Activated T-cell treated with anti-CD3 and anti-CD28 coated beads, Interleukin-2, amount 50 U/mL, for 48 hours (primary cell): ENCODE measurements at regions not wholly inside any gene's neighbourhood (a gene's known extent, or its start where the extent isn't known, plus 50 kb on each side); places are given as distances from the start of the nearest gene placed in this dataset.
"Not testable (repeated sequence)": the region's sequence is repeated elsewhere in the genome, so short reads cannot be mapped to it uniquely, and the experiment has no call there.

Experiments
- DNase-seq, 2 experiments: peaks; one replicate each; pipeline ENCODE4 v3.0.0-alpha.2; 2020

DNA sequence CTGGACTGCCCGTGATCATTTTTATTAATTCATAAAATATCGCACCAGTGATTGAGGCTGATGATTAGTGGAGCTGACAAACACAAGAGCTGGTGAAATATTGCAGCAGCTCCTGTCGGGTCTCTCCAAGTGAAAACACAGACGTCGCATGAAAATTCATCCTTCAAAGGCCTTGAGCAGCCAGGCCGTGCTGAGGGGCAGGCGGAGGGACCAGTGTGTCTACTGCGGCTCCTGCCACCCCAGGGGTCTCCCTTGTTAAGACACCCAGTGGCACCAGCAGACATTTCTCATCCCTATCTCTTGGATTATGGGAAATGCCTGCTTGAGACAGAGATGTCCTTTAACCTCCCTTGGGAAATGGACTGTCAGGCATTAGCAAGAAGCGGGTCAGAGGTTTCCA, 289.4 kb upstream of the TLE3 start:
- DNase-seq = no peak

DNA sequence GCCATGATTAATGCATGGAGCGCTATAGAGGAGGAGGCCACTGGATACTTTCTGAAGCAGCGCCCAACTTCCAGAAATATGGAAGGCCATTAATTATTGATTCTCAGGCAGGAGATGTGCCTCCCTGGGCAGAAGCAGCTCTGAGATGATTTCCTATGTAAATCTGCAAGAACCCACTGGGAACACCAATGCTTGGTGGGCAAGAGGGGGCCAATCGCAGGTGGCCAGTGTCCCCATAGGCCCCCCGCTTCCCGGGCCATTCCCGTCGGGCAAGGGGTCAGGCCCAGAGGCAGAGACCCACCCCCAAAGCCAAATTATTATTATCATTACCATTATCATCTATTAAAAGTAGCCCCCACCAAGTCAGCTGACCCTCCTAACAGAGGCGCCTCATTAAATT, 288.0 kb upstream of the TLE3 start:
- DNase-seq = no peak

DNA sequence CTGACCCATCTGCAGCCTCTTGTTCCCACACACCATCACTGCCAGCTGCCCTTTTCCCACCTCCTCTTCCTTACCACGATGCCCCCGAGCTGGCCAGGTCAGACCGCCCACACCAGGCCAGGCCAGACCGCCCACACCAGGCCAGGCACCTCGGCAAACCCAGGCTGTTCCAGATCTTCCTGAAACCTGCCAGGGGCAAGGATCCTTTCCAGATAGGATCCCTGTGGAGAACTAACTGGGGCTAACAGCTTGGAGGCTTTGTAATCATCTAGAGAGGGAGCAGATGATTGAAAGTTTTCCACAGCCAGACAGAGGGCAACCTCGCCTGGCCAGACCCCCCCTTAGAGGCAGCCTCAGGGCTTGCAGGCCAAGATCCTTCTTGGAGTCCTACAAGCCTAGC, 287.3 kb upstream of the TLE3 start:
- DNase-seq = peak in 1 of 2 experiments; percentile 10

DNA sequence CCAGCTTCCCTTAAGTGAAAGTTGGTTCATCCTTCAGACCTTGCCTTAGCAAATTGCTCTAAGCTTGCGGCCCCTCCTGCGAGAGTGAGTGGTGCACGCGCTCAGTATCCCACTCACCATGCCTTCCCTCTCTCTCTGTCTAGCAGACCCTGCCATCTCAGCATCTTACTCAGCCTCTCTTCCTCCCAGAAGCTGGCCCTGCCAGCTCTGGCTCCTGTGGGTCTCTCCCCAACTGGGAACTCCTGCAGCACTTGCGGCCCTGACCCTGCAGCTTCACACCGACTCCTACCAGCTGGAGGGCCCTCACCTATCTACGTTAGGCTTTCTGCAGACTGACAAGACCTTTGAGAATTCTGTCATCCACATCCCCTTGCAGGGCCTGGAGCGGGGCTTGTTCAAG, 286.1 kb upstream of the TLE3 start:
- peak in 1 of 2 experiments; percentile 6 for DNase-seq

DNA sequence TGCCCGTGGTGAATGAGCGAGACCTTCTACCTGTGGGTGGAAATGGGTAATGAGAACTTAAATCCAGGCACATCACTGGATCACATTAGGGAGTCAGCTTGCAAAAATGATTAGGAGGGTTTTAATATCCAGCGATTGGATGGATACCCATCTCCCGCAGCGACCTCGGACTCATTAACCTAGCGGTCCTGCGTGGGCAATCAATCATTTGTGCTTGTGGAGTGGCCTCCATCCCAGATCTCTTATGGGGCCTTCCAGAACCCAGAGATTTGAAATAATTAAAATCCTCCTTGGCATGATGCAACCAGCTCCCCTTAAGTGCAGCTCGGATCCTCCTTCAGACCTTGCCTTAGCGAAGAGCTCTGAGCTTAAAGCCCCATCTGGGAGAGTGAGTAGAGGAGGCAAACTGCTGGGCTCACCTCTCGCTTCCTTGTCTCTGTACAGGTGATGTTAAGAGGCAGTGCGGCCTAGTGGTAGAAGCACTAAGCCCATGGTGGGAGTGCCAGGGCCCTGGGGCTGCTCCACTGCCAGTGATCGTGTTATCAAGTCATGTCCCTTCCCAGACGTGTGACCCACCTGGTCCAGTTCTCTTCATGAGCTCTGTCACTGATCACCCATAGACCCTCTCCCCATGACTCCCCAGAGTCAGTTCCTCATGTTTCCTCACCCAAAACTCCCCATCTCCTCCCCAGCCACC, 285.2 kb upstream of the TLE3 start:
- DNase-seq = peak in 1 of 2 experiments; percentile 7

DNA sequence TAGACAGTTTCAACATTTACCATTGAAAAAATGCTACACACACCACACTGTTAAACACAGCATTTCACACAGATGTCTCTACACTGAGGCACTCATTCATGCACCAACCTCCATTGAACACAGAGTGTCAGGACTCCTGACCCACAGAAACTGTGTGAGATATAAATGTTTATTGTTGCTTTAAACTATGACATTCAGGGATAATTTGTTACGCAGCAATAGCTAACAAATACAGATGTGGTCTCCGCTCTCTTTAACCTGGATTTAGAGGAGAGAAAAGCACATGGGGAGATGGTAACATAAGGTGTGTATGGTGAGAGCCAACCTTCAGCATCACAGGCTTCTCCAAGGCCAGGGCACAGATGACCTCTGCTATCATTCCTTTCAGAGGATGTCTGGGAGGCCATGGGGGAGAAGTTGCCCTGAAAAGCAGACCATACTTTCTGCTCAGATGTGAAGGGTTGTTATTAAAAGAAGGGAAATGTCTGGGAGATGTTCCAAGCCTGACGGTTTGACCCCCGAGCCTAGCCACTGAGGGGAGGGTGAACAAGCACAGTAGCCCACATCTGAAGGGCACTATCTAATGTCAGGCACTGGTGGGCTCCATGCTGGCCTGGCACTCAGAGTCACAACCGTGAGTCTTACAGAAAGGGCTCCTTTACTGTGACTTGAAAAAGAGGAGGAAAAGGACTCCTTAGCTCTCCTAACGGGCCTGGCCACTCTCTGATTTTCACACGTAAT, 284.5 kb upstream of the TLE3 start:
- peak in 1 of 2 experiments; percentile 2 for DNase-seq

DNA sequence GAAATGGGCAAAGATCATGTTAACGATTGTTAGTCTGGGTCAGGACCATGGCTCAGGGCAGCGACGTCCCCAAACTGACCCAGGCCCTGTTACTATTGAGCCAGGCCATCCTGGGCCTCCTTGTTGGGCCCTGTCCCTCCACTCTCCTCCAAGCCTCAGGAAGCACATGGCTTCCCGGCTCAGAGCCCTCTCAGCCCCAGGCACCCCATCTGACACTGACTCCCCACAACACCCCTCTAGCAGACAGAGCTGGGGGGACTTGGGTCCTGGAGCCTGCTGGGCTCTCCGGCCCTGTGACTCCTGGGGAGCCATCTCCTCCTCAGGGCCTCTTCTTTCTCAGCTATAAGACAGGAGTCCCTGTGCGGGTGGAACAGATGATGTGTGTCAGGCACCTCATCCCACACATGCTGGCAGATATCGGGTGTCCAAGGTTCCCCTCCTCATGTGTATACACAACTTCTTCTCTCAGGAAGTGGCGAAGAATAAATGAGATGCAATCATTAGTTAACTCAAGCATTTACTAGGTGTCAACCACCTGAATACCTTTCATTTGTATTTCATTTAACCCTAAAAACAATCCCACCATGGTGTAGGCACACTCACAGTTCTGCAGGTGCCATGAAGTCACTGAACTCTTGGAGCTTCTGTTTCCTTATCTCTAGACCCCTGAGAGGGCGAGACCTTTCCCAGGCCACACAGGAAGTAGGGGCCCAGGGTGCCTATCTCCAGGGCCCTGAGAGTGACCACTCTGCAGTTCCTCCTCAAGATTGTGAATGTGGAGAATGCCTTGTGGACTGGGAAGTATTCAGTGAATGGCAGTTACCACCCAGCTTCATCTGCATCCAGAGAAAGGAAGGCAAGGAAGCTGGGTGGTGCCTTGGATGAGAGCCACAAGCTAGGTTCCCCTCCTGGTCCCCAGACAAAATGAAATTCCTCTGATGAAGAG, 282.5 kb upstream of the TLE3 start:
- DNase-seq = peak; percentile 3 to 5

DNA sequence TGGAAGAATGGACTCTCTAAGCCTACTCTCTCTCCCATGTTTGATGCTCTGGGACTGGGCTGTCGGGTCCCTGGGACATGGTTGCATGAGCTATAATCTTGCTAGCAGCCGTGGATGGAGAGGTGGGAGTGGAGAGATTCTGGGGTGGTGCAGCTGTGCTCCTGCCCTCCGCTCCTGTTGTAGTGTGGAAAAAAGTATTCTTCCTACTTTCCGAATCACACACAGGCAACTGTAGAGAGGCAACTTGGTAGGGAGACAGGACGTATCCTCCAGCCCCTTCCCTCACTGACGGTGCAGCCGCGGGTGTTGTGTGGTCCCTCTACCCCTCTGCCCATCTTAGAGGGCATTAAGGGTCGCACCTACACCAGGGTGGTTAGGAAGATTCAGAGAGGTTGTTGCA, 281.4 kb upstream of the TLE3 start:
- peak; percentile 1 to 6 for DNase-seq

DNA sequence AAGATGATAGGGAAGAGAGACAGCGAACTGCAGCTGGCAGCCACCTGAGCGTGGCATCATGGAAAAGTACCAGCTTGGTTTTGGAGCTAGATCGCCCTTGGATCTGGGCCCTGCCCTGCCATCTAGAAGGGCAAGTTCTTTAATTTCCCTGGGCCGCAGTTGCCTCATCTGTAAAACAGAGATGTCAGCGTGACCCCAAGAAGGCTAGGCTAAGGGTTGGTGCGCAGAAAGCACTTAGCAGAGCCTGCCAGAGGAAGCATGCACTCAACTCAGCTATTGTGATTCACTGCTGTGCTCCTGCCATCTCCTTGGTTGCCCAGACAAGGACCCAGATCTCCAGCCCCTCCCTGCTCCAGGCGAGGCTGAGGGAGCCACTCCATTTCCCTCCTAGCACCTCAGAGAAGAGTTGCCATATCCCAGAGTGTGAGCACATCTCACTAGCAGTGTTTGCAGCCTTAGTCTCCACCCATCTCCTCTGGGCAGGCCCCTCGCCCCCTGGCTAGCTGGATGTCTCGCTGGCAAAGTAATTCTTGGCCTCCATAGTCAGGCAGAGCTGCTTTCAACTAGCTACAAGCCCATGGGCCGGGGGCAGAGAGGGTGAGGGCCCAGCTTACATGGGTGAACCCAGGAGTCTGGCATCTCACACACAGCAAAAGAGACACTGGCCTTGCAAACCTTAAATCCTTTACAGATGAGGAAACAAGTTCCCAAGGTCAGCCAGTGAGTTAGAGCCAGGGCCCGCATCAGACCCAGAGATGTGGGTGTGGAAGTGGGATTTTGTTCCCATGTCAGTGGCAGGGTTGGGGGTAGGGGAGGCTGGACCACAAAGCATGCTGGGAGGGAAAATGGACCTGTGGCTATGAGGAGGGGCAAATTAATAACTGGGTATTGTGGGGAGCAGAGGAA, 280.7 kb upstream of the TLE3 start:
- DNase-seq = peak; percentile 7 to 13

DNA sequence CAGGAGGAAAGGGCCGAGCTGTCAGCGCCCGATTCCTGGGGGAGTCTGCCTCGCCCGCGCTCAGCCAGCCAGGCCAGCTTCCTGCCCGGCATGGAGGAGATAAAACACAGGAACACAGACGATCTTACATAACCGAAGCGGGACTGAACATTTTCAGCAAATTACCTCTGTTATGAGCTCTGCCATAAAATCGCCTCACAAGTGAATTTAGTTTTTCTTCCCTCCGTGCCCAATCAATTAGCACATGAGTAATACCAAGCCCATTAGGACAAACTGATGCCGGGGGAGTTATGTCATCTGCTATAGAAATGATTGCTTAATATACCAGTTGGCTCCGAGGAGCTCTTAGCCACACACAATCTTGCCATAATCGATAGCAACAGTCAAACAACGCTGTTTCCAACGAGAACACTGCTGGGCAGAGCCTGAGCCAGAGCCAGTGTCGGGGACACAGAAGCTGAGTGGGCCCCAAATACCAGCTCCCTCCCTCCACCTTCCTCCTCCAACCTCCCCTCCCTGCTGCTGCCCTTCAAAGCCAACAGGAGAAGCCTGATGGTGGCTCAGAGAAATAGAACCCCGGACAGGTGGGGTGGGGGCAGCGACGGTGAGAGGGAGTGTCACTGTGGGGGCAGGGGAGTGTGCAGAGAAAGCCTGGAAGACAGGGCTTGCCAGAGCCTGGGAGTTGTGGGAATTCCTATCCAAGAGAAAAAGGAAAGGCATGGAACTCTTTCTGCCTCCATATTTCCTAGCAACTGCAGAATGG, 279.4 kb upstream of the TLE3 start:
- peak; percentile 8 to 10 for DNase-seq

DNA sequence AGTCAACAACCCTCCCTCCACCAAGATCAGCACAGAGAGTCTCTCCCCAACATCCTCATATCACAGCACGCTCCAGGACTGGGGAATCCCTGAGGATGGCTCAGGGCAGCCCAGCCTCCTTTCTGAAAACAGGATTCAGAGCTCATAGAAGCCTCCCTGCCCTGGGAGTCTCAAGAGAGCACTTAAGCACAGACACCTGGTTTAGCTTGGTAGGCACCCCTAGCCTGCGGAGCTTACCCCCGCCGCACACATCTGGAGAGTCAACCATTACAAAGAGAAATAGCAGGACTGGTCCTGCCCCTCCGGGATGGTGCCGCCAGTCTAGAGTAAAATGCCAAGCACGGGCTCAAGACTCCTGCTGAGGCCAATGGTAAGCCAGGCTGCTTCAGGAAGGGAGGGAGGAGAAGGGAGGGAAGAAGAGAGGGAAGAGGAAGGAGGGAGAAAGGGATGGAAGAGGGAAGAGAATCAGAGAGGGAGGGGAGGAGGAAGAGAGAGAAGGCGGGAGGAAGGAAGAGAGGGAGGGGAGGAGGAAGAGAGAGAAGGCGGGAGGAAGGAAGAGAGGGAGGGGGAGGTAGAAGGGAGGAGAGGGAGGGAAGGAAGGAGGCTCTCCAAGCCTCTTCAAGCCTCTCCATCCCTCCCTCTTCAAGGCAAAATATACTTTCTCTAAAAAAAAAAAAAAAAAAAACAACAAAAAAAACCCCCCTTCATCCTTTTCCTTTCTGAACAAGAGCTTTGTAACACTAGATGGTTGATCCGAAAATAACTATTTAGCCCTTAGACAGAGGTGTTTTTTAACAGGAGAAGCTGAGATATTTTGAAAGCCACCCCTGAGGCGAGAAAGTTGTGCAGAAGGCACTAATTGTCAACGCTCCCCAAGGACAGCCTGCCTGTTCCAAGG, 278.6 kb upstream of the TLE3 start:
- peak; percentile 7 to 11 for DNase-seq

DNA sequence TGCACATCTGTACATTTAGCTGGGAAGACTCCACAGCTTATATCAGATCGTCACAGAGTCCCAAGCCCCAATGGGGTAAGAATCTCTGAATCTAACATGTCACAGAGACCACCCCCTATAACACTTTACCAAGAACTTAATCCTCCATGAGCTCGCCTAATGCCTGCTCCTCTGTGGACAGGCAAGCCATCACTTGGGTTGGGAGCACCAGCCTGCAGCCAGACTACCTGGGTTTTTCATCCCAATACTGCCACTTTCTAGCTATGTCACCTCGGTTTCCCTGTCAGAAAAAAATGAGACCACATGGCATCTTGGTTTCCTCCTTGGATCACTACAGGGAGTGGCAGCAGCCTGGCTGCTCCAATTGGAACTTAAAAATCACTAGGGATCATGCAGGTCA, 277.9 kb upstream of the TLE3 start:
- DNase-seq = no peak

DNA sequence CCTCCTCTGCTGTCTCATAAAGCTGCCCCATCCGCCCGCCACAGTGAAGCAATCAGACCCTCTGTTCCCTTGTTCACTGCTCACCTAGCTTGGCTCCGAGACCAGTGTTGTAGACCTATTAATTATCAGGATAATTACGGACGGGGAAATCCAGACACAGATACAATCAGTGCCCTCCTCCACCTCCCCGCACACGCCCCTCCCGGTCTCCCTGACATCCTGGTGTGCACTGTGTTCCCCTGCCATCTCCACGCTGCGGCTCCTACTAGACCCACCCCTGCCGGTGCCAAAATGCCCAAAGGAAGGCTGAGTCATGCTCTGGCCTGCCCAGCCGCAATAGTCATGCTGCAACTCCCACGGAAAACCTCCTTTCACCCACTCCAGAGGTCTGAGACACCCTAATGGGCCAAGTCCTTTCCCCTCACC, 277.3 kb upstream of the TLE3 start:
- DNase-seq = peak; percentile 6 to 7

DNA sequence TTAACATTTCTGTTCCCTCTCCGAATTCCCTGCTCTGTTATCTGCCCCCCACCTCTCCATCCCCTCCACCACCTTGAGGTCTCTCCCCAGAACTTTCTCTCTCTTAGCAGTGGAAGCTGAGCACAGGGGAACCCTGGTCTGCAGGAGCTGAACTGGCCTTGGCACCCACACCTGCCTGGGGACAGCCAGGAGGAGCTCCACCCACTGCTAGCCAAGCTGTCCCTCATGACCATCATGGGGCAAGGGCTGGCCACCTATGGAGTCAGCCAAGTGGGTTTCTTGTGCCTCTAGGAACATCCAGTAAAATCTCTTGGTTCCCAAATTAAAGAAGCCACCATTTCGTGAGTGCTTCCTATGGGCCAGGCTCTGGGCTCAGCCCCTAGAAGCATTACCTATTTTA, 276.4 kb upstream of the TLE3 start:
- peak; percentile 3 to 11 for DNase-seq

DNA sequence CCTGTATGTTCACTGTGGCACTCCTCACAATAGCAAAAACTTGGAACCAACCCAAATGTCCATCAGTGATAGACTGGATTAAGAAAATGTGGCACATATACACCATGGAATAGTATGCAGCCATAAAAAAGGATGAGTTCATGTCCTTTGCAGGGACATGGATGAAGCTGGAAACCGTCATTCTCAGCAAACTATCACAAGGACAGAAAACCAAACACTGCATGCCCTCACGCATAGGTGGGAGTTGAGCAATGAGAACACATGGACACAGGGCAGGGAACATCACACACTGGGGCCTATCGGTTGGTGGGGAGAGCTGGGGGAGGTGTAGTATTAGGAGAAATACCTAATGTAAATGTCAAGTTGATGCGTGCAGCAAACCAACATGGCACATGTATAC, 275.7 kb upstream of the TLE3 start:
- not testable (repeated sequence) for DNase-seq

DNA sequence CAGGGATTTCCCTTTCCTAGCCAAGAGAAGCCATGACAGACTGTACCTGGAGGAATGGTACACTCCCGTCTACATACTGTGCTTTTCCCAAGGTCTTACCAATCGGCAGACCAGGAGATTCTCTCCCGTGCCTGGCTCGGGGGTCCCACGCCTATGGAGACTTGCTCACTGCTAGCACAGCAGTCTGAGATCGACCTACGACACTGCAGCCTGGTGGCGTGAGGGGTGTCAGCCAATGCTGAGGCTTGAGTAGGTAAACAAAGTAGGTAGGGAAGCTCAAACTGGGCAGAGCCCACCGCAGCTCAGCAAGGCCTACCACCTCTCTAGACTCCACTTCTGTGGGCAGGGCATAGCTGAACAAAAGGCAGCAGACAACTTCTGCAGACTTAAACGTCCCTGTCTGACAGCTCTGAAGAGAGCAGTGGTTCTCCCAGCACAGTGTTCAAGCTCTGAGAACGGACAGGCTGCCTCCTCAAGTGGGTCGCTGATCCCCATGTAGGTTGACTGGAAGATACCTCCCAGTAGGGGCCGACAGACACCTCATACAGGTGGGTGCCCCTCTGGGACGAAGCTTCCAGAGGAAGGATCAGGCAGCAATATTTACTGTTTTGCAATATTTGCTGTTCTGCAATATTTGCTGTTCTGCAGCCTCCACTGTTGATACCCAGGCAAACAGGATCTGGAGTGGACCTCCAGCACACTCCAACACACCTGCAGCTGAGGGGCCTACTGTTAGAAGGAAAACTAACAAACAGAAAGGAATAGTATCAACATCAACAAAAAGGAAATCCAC, 270.4 kb upstream of the TLE3 start:
- DNase-seq = peak in 1 of 2 experiments; percentile 8

DNA sequence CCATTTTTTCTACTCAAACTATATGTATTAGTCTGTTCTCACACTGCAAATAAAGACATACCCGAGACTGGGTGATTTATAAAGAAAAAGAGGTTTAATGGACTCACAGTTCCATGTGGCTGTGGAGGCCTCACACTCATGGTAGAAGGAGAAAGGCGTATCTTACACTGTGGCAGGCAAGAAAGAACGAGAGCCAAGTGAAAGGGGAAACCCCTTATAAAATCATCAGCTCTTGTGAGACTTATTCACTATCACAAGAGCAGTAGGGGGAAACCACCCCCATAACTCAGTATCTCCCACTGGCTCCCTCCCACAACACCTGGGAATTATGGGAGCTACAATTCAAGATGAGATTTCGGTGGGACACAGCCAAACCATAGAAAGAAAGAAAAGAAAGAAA, 266.3 kb upstream of the TLE3 start:
- DNase-seq = not testable (repeated sequence)

DNA sequence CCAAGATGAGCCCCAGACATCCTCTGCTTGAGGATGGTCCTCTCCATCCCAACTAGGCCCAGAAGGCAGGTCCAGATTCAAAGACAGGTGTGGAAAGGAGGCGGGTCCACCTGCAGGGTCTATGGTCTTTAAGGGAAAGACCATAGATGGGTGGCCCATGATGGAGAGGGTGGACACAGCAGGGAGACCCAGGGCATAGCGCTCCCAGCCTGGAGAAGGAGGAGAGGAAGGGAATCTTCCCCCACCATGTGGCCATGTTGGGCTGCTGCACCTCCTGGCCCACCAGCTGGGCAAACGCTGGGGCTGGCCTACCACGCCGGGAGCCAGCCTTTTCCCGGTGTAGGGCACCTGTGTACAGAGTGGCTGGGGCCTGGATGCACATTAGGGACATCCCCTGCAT, 265.2 kb upstream of the TLE3 start:
- DNase-seq = no peak

DNA sequence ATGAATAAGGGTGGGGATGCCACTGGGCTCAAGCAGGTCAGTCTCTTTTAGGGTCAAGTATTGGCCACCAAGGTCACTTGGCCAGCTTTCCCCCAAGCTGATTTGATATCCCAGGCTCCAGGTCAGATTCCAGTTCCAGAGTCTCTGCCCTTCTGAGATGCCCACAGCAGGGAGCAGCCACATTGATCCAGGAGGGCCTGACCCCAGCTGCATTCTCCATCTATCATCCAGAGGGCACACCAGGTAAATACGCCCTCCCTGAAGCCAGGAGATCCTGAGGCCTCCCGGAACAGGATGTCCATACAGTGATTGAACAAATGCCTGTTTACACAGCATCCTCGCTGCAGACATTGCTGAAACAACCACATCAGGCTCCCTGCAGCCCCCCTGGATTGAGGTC, 264.6 kb upstream of the TLE3 start:
- DNase-seq = no peak

DNA sequence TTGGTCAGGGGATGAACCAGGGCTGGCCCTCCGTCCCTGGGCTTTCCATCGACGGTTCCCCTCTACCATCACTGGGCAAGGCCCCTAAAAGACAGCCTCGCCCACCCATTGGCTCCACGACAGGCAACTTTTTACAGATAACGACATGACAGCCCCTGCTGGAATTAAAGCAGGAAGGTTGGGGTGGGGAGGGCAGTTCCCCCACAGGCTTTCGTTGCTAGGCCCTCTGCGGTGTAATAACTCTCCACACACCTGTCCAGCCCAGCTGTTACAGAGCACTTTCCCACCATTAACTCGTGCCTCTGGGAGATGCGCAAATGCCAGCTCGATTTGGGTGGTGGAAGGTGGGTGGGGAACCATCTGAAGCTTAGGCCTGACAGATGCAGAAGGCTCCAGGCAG, 264.2 kb upstream of the TLE3 start:
- no peak for DNase-seq
